ENCODE measurements at regions not wholly inside any gene's neighbourhood (a gene's known extent, or its start where the extent isn't known, plus 50 kb on each side); places are given as distances from the start of the nearest gene placed in this dataset.

- TF ChIP-seq YY1 (IDR thresholded peaks at IDR 0.05; ENCODE audit: extremely low read depth, insufficient replicate concordance, low read depth, low read length), result no peak
- no peak for TF ChIP-seq POLR2A (IDR thresholded peaks at IDR 0.05; ENCODE audit: borderline replicate concordance, extremely low read depth, insufficient read depth, insufficient read length)
- TF ChIP-seq SRF (IDR thresholded peaks at IDR 0.05; ENCODE audit: low read depth), result no peak
- no peak for TF ChIP-seq JUND (IDR thresholded peaks at IDR 0.05)
- TF ChIP-seq TCF7L2 (IDR thresholded peaks at IDR 0.05; ENCODE audit: borderline replicate concordance, extremely low read depth, insufficient read depth, insufficient read length), result no peak
- TF ChIP-seq MAX (IDR thresholded peaks at IDR 0.05), result no peak
- TF ChIP-seq POLR2AphosphoS5 (IDR thresholded peaks at IDR 0.05; ENCODE audit: low read depth, low read length), result no peak
- TF ChIP-seq RAD21 (IDR thresholded peaks at IDR 0.05; ENCODE audit: low read depth), result no peak
Observed at GRCh38 chr7:46508583-46508982, 587.5 kb upstream of the IGFBP3 start (continued).

DNA sequence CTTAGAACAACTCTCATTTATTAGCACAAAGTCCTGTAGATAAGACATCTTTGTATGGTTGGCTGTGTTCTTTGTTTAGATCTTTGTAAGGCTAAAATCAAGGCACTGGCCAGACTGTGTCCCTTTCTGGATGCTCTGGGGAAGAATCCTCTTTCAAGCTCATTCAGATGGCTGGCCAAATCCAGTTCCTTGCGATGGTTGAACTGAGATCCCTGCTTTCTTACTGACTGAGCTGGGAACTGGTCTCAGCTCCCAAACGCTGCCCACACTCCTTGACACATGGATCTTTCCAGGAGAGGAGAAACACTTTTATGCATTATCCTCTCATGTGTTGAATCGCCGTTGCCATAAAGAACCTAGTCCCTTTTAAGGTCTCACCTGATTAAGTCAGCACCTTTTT is 586.5 kb upstream of the IGFBP3 start:
- ChIA-PET CTCF (no interaction called here), RAD21 (ENCODE audit: low non-redundant PET in 1 of 2, low total read pairs in 2 of 2, uncharacterized antibody in 2 of 2, unreplicated experiment in 2 of 2) (no interaction called here), POLR2A (no interaction called here)
- Histone ChIP-seq H3K36me3 (ENCODE audit: control insufficient read depth in 1 of 2, insufficient read depth in 2 of 2, low read length in 2 of 2) (no peaks in the 10 kb centered on the region), H3K79me2 (ENCODE audit: insufficient read depth, low read length) (no peaks in the 10 kb centered on the region), H4K20me1 (ENCODE audit: insufficient read depth) (no peaks in the 10 kb centered on the region), H3K9me2 (ENCODE audit: insufficient read depth) (no peaks in the 10 kb centered on the region), H3K4me1 (ENCODE audit: control insufficient read depth in 1 of 2, insufficient read depth in 2 of 2, low read length in 2 of 2) (no peaks in the 10 kb centered on the region), H3K27ac (ENCODE audit: low read depth, low read length) (no peak overlapping the region), H3K9ac (ENCODE audit: low read length) (no peak overlapping the region), H2AFZ (ENCODE audit: low read depth, low read length, poor library complexity, severe bottlenecking) (no peak overlapping the region), H3K27me3 (ENCODE audit: insufficient read depth, low read length) (no peaks in the 10 kb centered on the region), H3K9me3 (ENCODE audit: control insufficient read depth in 1 of 2, insufficient read depth in 1 of 2, low read depth in 1 of 2, low read length in 2 of 2) (no peaks in the 10 kb centered on the region), H3K4me3 (replicated peaks in 1 of 2; ENCODE audit: low read depth in 1 of 2, low read length in 2 of 2) (no peak overlapping the region), H3K4me2 (ENCODE audit: low read length) (no peak overlapping the region)
- DNase-seq (ENCODE audit: low read depth, low spot score) (no peak), ATAC-seq (no peak)
- BruUV-seq (replicated peaks), result no TSS peak
- intact Hi-C loops (cut with micrococcal nuclease), result no loop called here
- TF ChIP-seq FOSL1 (IDR thresholded peaks at IDR 0.05; ENCODE audit: low read depth) (no peak), ZNF274 (IDR thresholded peaks at IDR 0.05; ENCODE audit: low read depth, low read length) (no peak), POLR2AphosphoS5 (IDR thresholded peaks at IDR 0.05; ENCODE audit: low read depth, low read length) (no peak), TCF7L2 (IDR thresholded peaks at IDR 0.05; ENCODE audit: borderline replicate concordance, extremely low read depth, insufficient read depth, insufficient read length) (no peak), SP1 (IDR thresholded peaks at IDR 0.05; ENCODE audit: low read depth) (no peak), POLR2A (IDR thresholded peaks at IDR 0.05; ENCODE audit: borderline replicate concordance, extremely low read depth, insufficient read depth, insufficient read length) (no peak), YY1 (IDR thresholded peaks at IDR 0.05; ENCODE audit: extremely low read depth, insufficient replicate concordance, low read depth, low read length) (no peak), EZH2 (IDR thresholded peaks at IDR 0.05) (no peak), RAD21 (IDR thresholded peaks at IDR 0.05; ENCODE audit: low read depth) (no peak), SRF (IDR thresholded peaks at IDR 0.05; ENCODE audit: low read depth) (no peak), CEBPB (IDR thresholded peaks at IDR 0.05; ENCODE audit: low read depth) (no peak)
- TF ChIP-seq, protein P1, sequence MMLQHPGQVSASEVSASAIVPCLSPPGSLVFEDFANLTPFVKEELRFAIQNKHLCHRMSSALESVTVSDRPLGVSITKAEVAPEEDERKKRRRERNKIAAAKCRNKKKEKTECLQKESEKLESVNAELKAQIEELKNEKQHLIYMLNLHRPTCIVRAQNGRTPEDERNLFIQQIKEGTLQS (IDR thresholded peaks at IDR 0.05), result no peak
- TF ChIP-seq, protein P2, sequence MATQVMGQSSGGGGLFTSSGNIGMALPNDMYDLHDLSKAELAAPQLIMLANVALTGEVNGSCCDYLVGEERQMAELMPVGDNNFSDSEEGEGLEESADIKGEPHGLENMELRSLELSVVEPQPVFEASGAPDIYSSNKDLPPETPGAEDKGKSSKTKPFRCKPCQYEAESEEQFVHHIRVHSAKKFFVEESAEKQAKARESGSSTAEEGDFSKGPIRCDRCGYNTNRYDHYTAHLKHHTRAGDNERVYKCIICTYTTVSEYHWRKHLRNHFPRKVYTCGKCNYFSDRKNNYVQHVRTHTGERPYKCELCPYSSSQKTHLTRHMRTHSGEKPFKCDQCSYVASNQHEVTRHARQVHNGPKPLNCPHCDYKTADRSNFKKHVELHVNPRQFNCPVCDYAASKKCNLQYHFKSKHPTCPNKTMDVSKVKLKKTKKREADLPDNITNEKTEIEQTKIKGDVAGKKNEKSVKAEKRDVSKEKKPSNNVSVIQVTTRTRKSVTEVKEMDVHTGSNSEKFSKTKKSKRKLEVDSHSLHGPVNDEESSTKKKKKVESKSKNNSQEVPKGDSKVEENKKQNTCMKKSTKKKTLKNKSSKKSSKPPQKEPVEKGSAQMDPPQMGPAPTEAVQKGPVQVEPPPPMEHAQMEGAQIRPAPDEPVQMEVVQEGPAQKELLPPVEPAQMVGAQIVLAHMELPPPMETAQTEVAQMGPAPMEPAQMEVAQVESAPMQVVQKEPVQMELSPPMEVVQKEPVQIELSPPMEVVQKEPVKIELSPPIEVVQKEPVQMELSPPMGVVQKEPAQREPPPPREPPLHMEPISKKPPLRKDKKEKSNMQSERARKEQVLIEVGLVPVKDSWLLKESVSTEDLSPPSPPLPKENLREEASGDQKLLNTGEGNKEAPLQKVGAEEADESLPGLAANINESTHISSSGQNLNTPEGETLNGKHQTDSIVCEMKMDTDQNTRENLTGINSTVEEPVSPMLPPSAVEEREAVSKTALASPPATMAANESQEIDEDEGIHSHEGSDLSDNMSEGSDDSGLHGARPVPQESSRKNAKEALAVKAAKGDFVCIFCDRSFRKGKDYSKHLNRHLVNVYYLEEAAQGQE (IDR thresholded peaks at IDR 0.05; ENCODE audit: low read depth), result no peak
- TF ChIP-seq, protein P3, sequence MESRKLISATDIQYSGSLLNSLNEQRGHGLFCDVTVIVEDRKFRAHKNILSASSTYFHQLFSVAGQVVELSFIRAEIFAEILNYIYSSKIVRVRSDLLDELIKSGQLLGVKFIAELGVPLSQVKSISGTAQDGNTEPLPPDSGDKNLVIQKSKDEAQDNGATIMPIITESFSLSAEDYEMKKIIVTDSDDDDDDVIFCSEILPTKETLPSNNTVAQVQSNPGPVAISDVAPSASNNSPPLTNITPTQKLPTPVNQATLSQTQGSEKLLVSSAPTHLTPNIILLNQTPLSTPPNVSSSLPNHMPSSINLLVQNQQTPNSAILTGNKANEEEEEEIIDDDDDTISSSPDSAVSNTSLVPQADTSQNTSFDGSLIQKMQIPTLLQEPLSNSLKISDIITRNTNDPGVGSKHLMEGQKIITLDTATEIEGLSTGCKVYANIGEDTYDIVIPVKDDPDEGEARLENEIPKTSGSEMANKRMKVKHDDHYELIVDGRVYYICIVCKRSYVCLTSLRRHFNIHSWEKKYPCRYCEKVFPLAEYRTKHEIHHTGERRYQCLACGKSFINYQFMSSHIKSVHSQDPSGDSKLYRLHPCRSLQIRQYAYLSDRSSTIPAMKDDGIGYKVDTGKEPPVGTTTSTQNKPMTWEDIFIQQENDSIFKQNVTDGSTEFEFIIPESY (IDR thresholded peaks at IDR 0.05; ENCODE audit: extremely low read depth, insufficient replicate concordance, low read length), result no peak
